Sigmoid colon (tissue), 6 donors: ENCODE measurements at regions not wholly inside any gene's neighbourhood (a gene's known extent, or its start where the extent isn't known, plus 50 kb on each side); places are given as distances from the start of the nearest gene placed in this dataset.

Experiments
- DNase-seq: peaks from one replicate; pipeline ENCODE4 v3.0.0-alpha.2; 2019
- H3K27ac ChIP-seq, 4 donors: fragments of 200-600 bp; sonication (generic); one replicate each; pipeline ENCODE4 v1.5.1; 2016 to 2019; ENCODE audit warnings: mild to moderate bottlenecking in 1 of 4
- H3K27me3 ChIP-seq, 3 donors: fragments of 200-600 bp; sonication (generic); one replicate each; pipeline ENCODE4 v1.5.1; 2019; ENCODE audit warnings: mild to moderate bottlenecking in 1 of 3
- H3K36me3 ChIP-seq, 4 donors: fragments of 200-600 bp; sonication (generic); one replicate each; pipeline ENCODE4 v1.5.1; 2016 to 2019
- H3K4me1 ChIP-seq, 4 donors: fragments of 200-600 bp; sonication (generic); one replicate each; pipeline ENCODE4 v1.5.1; 2017 to 2019
- H3K4me3 ChIP-seq, 4 donors: fragments of 200-600 bp; sonication (generic); one replicate each; pipeline ENCODE4 v1.5.1; 2017 to 2019; ENCODE audit warnings: mild to moderate bottlenecking in 2 of 4, moderate library complexity in 1 of 4
- H3K9me3 ChIP-seq, 4 donors: fragments of 200-600 bp in 3 of 4; sonication (generic) in 3 of 4; one replicate each; pipeline versions ENCODE4 v1.5.1 to v1.6.1; 2013 to 2019
- CTCF ChIP-seq, 4 experiments: fragments of 450-650 bp in 3 of 4; fragments of 200-600 bp in 1 of 4; IDR thresholded peaks; one replicate each; pipeline ENCODE4 v1.5.1; 2016 to 2019; ENCODE audit warnings: antibody characterized with exemption in 4 of 4, mild to moderate bottlenecking in 3 of 4, moderate library complexity in 2 of 4
- EP300 ChIP-seq, 4 donors: sonication (generic); formaldehyde crosslinking; IDR thresholded peaks; one replicate each; pipeline ENCODE4 v1.6.1; 2017; ENCODE audit warnings: antibody characterized with exemption in 4 of 4
- POLR2A ChIP-seq, 2 donors: fragments of 450-650 bp; IDR thresholded peaks; one replicate each; pipeline ENCODE4 v1.6.1; 2016; ENCODE audit warnings: antibody characterized with exemption in 2 of 2, mild to moderate bottlenecking in 2 of 2, moderate library complexity in 2 of 2
- POLR2AphosphoS5 ChIP-seq, 4 donors: sonication (generic); formaldehyde crosslinking; IDR thresholded peaks; one replicate each; pipeline ENCODE4 v1.6.1; 2017; ENCODE audit warnings: antibody characterized with exemption in 4 of 4
- WGBS, 2 donors: extraction: QIAGEN DNeasy Blood & Tissue Kit; methylation state at CpG; one replicate each; pipeline ENCODE4 v1.1.7; 2013; 5-methylcytosine and 5-hydroxymethylcytosine counted together
- intact Hi-C: fragments of 100-400 bp; cut with DNase I; formaldehyde crosslinking; loops from one replicate; pipeline ENCODE4 v1.15.1; 2023
- donor health status: healthy with polysubstance abuse.
- donor health status: healthy.

- Histone ChIP-seq H3K9me3 (no peaks in the 10 kb centered on the region), H3K36me3 (no peaks in the 10 kb centered on the region), H3K27ac (no peak overlapping the region), H3K4me1 (no peaks in the 10 kb centered on the region), H3K4me3 (no peak overlapping the region), H3K27me3 (no peaks in the 10 kb centered on the region)
- intact Hi-C loops = no loop called here
- 97 to 99% methylated on average over 2 of the region's 2 CpGs for WGBS, 2 donors
- TF ChIP-seq CTCF (IDR thresholded peaks at IDR 0.05) = no peak
- no peak for TF ChIP-seq POLR2A (IDR thresholded peaks at IDR 0.05)
- no peak for TF ChIP-seq EP300 (IDR thresholded peaks at IDR 0.05)
- no peak for TF ChIP-seq POLR2AphosphoS5 (IDR thresholded peaks at IDR 0.05)
- no peak for DNase-seq
Measured at GRCh38 chr11:87976009-87976408, 199.2 kb downstream of the RAB38 start.

GRCh38 chr11:87974797-87975196 is 200.4 kb downstream of the RAB38 start:
- no peaks in the 10 kb centered on the region for H3K36me3 ChIP-seq
- H3K9me3 ChIP-seq = no peaks in the 10 kb centered on the region
- H3K4me1 ChIP-seq = no peaks in the 10 kb centered on the region
- no peaks in the 10 kb centered on the region for H3K27me3 ChIP-seq
- WGBS, 2 donors = 63 to 75% methylated on average over 3 of the region's 3 CpGs
- intact Hi-C loops = no loop called here
- DNase-seq = no peak
- no peak for TF ChIP-seq POLR2AphosphoS5 (IDR thresholded peaks at IDR 0.05)
- H3K4me3 ChIP-seq = no peak overlapping the region
- H3K27ac ChIP-seq = no peak overlapping the region

- TF ChIP-seq POLR2AphosphoS5 (IDR thresholded peaks at IDR 0.05) (no peak), EP300 (IDR thresholded peaks at IDR 0.05) (no peak), POLR2A (IDR thresholded peaks at IDR 0.05) (no peak), CTCF (IDR thresholded peaks at IDR 0.05) (no peak)
- WGBS, 2 donors = 80 to 82% methylated on average over 4 of the region's 4 CpGs
- intact Hi-C loops = no loop called here
- Histone ChIP-seq H3K4me1 (no peaks in the 10 kb centered on the region), H3K27me3 (no peaks in the 10 kb centered on the region), H3K4me3 (no peak overlapping the region), H3K9me3 (no peaks in the 10 kb centered on the region), H3K36me3 (no peaks in the 10 kb centered on the region), H3K27ac (no peak overlapping the region)
- no peak for DNase-seq
Measured at GRCh38 chr11:87972133-87972532, 203.1 kb downstream of the RAB38 start.

- H3K27ac ChIP-seq = no peak overlapping the region
- no peak overlapping the region for H3K4me3 ChIP-seq
- H3K9me3 ChIP-seq = no peaks in the 10 kb centered on the region
- WGBS, 2 donors = 16 to 53% methylated on average over 2 of the region's 2 CpGs
- DNase-seq = no peak
- no peaks in the 10 kb centered on the region for H3K27me3 ChIP-seq
- H3K36me3 ChIP-seq = no peaks in the 10 kb centered on the region
- no peaks in the 10 kb centered on the region for H3K4me1 ChIP-seq
- TF ChIP-seq EP300 (IDR thresholded peaks at IDR 0.05) (no peak), CTCF (IDR thresholded peaks at IDR 0.05) (no peak), POLR2AphosphoS5 (IDR thresholded peaks at IDR 0.05) (no peak), POLR2A (IDR thresholded peaks at IDR 0.05) (no peak)
- intact Hi-C loops = no loop called here
Measured at GRCh38 chr11:87971354-87971753, 203.9 kb downstream of the RAB38 start.

- 85 to 89% methylated on average over 4 of the region's 4 CpGs for WGBS, 2 donors
- TF ChIP-seq POLR2AphosphoS5 (IDR thresholded peaks at IDR 0.05) (no peak), POLR2A (IDR thresholded peaks at IDR 0.05) (no peak), CTCF (IDR thresholded peaks at IDR 0.05) (no peak), EP300 (IDR thresholded peaks at IDR 0.05) (no peak)
- no peaks in the 10 kb centered on the region for H3K9me3 ChIP-seq
- no peak for DNase-seq
- no peaks in the 10 kb centered on the region for H3K36me3 ChIP-seq
- H3K27ac ChIP-seq = no peak overlapping the region
- H3K27me3 ChIP-seq = no peaks in the 10 kb centered on the region
- intact Hi-C loops = no loop called here
- H3K4me1 ChIP-seq = no peaks in the 10 kb centered on the region
- H3K4me3 ChIP-seq = no peak overlapping the region
Measured at GRCh38 chr11:87970762-87971161, 204.5 kb downstream of the RAB38 start.
